HG03097 (cell line): ENCODE measurements at regions not wholly inside any gene's neighbourhood (a gene's known extent, or its start where the extent isn't known, plus 50 kb on each side); places are given as distances from the start of the nearest gene placed in this dataset.

ENCODE experiments used
- ATAC-seq: cut with Tn5 transposase; IDR thresholded peaks from one replicate; pipeline ENCODE4 v1.9.1; 2021; ENCODE audit not compliant: unreplicated experiment, low FRiP score

GRCh38 chr2:193566276-193566675 is 1371.5 kb upstream of the TMEFF2 start:
- ATAC-seq: no peak

DNA sequence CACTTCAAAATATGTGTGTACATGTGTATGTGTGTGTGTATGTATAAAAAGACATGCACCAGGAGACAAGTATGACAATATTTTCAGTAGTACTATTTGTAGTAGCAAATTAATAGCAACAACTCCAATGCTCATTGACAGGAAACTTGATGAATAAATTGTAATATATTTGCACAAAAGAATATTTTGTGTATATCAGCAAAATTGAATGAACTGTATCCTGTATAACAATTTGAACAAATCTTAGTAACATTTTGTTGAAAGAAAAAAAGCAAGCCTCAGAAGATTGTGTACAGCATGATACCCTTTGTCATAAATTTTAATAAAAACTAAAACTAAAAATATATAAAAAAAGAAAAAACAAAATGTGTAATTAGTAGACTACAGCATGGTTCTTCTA is 1367.3 kb upstream of the TMEFF2 start:
- no peak for ATAC-seq

- ATAC-seq: no peak
Measured at GRCh38 chr2:193561054-193561453, 1366.3 kb upstream of the TMEFF2 start.

DNA sequence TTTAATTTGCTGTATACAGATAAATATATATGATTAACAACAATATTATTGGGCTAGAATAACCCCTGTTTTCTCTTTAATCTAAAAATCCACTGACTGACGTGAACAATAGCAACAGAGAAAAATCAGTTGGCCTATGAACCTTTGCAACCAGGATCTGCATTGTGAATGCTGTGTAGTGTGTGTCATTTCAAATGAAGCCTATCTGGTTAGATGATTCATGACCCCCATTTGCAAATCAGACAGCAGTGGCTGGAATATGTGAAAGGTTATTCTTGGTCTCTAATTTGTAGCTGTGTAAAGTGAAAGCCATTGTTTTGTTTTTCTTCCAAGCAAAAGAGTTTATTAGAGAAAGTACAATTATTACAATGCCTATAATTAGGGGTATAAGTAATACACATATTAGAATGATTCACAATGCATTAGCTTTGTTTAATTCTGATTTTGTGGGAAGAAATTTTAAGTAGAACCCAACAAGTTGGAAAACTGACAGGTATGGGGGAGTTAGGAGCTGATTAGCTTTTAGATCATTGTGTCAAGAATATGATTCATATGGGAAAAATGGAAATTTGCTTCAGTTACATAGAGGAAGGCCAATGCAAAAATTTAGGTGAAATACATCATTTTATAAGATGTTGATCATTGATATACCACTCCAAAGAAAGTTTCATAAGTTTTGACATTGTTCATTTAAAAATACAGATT is 1362.2 kb upstream of the TMEFF2 start:
- no peak for ATAC-seq

GRCh38 chr2:193549661-193550060 is 1354.9 kb upstream of the TMEFF2 start:
- ATAC-seq: no peak

- no peak for ATAC-seq
Measured at GRCh38 chr2:193542762-193543161, 1348.0 kb upstream of the TMEFF2 start.

DNA sequence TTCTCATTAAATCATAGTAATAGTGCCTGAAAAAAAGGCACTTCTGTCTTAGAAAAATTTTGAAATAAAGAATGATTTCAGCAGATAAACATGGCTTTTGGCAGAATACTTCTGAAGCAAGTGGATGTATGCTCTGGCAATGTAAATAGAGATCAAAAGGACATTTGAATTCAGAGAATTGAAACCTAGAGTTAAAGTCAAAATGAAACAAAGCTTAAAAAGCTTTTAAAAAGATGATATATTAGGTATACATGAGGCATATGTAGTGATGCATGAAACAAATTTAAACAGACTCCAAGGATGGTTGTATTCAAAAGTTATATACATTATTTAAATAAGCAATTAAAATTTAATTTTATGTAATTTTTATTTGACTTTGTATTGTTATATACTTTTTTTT is 1344.5 kb upstream of the TMEFF2 start:
- peak; percentile 89 for ATAC-seq

DNA sequence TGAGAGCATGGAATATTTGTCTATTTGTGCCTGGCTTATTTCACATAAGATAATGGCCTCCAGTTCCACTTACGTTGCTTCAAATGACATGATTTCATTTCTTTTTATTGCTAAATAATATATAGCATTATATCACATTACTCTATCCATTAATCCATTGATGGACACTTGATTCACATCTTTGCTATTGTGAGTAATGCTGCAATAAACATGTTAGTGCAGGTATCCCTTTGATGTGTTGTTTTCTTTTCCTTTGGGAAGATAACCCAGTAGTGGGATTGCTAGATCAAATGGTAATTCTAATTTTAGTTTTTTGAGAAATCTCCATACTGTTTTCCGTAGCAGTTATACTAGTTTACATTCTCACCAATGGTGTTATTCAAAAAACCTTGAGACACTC is 1343.3 kb upstream of the TMEFF2 start:
- no peak for ATAC-seq

- ATAC-seq: no peak
Measured at GRCh38 chr2:193537531-193537930, 1342.8 kb upstream of the TMEFF2 start.

DNA sequence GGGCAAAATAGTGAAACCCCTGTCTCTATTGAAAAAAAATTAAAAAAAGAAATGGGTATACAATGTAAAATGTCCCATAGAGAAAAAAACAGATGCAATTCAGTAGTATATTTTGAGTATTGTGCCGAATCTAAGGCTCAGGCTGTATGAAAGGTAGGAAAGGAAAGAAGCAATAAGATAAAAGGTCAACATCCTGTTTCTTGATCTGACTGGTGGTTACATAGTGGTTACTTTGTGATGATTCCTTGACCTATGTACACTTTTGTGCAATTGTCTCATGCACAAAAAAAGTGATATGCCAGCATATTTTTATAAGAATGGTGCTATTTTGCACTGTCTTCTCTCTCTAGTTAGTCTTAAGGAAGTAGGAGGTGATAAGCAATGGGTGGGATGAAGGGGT is 1333.7 kb upstream of the TMEFF2 start:
- no peak for ATAC-seq

DNA sequence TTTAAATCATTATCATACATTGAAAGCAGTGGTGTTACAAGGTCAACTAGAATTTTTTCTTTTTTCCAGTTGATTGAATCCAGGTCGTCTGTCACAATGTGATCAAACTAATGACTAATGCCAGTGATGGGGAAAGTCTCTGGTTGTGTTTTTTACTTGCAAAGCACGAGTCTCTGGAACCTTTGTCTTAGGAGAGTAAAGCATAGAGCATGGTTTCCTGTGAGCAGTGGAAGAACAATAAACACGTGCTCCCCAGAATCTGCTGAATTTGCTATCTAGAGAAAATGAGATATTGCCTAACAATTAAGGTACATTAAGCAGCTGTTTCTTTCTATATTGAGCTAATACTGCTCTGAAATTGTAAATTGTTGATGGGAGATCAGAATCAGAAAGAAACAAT is 1332.4 kb upstream of the TMEFF2 start:
- no peak for ATAC-seq

DNA sequence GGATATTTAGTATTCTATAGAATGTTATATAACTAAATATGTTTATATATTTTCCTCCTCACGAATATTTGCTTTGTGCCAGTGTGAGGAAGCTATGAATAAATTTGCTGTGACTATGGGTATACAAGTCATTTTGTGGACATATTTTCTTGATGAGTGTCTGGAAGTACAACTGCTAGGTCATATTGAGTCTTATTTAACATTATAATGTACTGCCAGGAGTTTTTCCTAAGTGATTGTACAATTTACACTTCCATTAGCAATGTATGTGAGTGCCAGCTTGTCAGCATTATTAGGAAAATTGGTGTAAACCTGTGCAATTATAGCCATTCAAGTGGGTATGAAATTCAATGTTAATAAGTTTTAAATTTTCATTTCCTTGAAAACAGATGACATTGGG is 1328.9 kb upstream of the TMEFF2 start:
- ATAC-seq: no peak

DNA sequence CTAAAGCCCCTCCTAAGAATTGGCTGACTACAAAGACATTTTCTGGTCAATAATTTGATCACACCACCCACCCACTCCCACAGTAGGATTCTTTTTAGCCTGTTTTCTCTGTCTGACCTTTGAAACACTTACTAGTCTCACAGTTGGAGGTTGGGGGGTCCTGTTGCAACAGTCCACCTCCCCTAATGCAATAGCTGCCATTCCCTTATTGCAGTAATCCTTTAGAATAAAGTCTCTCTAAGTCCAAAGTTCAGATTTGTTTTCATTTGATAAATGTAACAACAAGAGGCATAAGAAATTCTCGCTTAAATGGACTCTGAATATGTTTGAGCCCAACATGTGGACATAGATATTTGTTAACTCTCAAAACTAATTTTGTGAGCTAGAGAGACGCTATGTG is 1326.8 kb upstream of the TMEFF2 start:
- no peak for ATAC-seq

- no peak for ATAC-seq
Measured at GRCh38 chr2:193520709-193521458, 1326.2 kb upstream of the TMEFF2 start.

GRCh38 chr2:193518041-193518817 is 1323.5 kb upstream of the TMEFF2 start:
- ATAC-seq: no peak

DNA sequence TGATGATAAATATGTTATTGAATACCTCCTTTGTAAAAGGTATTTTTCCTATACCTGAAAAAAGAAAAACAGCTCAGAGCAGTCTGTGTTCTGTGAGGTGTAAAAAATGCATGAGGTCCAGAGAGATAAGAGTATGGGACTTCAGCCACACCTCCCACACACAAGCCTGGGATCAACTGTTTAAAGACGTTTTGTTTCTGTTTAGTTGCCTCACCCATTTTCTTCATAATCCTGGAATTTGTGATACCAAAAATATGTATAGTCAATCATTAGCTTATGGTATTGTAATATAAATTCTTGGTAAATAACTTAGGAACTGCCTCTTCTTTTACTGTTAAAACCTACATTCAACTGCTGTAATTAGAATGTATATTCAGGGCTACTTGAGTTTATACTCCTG is 1322.9 kb upstream of the TMEFF2 start:
- ATAC-seq: no peak

GRCh38 chr2:193506035-193506434 is 1311.3 kb upstream of the TMEFF2 start:
- ATAC-seq: no peak

DNA sequence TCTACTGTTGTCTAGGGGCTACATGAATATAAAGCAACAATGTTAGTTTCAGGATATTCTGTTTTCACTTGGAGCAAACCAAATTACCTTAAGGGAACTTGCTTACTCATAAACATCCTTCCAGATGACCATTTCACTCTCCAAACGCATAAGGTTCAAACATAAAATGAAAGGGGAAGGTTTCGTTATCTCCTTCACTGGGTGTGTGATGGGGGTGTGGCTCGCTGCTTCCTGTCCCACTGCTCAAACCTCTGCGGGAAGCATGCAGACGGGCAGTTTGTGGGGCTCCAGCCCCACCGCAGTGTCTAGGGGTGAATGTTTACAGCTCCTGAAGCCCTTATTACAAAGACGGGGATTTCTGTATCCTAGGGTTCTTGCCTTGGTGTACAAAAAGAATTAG is 1310.9 kb upstream of the TMEFF2 start:
- no peak for ATAC-seq

- ATAC-seq: no peak
Measured at GRCh38 chr2:193502363-193503035, 1307.8 kb upstream of the TMEFF2 start.

- no peak for ATAC-seq
Measured at GRCh38 chr2:193496786-193497185, 1302.1 kb upstream of the TMEFF2 start.

DNA sequence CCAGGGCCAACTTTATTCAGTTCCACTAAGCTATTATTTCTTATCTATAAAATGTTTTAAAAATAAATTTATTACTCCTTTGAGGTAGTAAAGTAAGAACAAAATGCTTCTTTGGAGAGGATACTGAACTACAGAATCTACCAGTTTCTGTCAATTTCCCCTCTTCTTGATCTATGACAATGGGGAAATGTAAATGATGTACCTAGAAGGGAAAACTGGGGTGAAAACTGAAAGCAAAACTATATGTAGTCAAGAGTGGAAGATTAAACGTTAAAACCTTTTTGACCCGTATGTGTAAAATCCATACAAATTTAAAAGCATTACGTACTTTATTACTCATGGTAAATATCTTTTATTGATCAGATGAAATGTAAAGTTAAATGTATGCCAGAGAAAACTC is 1287.8 kb upstream of the TMEFF2 start:
- ATAC-seq: peak; percentile 85
